A673 (cell line): ENCODE measurements at regions not wholly inside any gene's neighbourhood (a gene's known extent, or its start where the extent isn't known, plus 50 kb on each side); places are given as distances from the start of the nearest gene placed in this dataset.
A peak's percentile ranks its signal among the peaks of the same experiment; 100 is the strongest.

ENCODE experiments used
- EZH2 ChIP-seq: fragments of 200-600 bp; sonication (generic); IDR thresholded peaks from 2 replicates; pipeline ENCODE4 v1.6.1; 2017; ENCODE audit warnings: borderline replicate concordance, low read depth, mild to moderate bottlenecking, mixed read lengths, antibody characterized with exemption, low read length; ENCODE audit not compliant: poor library complexity, severe bottlenecking
- TF ChIP-seq, protein P1 (sequence below): fragments of 300-800, 200-600 bp; sonication (generic); conservative IDR thresholded peaks from 2 replicates; pipeline ENCODE4 v1.5.1; 2017; ENCODE audit warnings: low read depth, mild to moderate bottlenecking, antibody characterized with exemption, low read length, moderate library complexity, mixed read lengths

- TF ChIP-seq, protein P1, sequence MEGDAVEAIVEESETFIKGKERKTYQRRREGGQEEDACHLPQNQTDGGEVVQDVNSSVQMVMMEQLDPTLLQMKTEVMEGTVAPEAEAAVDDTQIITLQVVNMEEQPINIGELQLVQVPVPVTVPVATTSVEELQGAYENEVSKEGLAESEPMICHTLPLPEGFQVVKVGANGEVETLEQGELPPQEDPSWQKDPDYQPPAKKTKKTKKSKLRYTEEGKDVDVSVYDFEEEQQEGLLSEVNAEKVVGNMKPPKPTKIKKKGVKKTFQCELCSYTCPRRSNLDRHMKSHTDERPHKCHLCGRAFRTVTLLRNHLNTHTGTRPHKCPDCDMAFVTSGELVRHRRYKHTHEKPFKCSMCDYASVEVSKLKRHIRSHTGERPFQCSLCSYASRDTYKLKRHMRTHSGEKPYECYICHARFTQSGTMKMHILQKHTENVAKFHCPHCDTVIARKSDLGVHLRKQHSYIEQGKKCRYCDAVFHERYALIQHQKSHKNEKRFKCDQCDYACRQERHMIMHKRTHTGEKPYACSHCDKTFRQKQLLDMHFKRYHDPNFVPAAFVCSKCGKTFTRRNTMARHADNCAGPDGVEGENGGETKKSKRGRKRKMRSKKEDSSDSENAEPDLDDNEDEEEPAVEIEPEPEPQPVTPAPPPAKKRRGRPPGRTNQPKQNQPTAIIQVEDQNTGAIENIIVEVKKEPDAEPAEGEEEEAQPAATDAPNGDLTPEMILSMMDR: peak; percentile 59
- TF ChIP-seq EZH2: no peak
Observed at GRCh38 chr7:21256310-21256877, 171.5 kb upstream of the SP4 start.
